ENCODE measurements at regions not wholly inside any gene's neighbourhood (a gene's known extent, or its start where the extent isn't known, plus 50 kb on each side); places are given as distances from the start of the nearest gene placed in this dataset.

GRCh38 chrX:40258909-40259308 lies 161.2 kb upstream of the BCOR start:
- FAIRE-seq (no peak), DNase-seq (ENCODE audit: low read depth) (no peak)
- TF ChIP-seq, protein P1, sequence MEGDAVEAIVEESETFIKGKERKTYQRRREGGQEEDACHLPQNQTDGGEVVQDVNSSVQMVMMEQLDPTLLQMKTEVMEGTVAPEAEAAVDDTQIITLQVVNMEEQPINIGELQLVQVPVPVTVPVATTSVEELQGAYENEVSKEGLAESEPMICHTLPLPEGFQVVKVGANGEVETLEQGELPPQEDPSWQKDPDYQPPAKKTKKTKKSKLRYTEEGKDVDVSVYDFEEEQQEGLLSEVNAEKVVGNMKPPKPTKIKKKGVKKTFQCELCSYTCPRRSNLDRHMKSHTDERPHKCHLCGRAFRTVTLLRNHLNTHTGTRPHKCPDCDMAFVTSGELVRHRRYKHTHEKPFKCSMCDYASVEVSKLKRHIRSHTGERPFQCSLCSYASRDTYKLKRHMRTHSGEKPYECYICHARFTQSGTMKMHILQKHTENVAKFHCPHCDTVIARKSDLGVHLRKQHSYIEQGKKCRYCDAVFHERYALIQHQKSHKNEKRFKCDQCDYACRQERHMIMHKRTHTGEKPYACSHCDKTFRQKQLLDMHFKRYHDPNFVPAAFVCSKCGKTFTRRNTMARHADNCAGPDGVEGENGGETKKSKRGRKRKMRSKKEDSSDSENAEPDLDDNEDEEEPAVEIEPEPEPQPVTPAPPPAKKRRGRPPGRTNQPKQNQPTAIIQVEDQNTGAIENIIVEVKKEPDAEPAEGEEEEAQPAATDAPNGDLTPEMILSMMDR (IDR thresholded peaks at IDR 0.05; ENCODE audit: insufficient read depth, low read length, severe bottlenecking): no peak
- no peak overlapping the region for H3K4me3 ChIP-seq (ENCODE audit: low read depth, low read length)
- no peaks in the 10 kb centered on the region for H3K27me3 ChIP-seq (ENCODE audit: control insufficient read depth, insufficient read depth, low read length)
- no peaks in the 10 kb centered on the region for H3K36me3 ChIP-seq (ENCODE audit: control insufficient read depth, insufficient read depth, low read length)

DNA sequence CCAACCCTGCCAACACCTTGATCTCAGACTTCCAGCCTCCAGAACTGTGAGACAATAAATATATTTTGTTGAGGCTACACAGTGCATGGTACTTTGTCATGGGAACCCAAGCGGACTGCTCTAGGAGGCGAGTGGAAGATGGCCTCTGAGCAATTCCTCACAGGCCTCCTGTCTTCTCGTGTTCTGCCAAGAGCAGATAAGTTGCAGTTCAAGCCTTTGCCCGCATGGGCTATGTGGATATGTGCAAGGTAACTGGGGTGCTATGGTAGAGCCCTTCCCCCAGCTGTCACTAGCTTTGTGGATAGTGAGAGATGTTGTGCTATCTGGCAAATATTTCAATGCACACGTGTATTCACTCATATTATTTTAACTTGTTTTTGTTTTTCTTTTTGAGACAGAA lies 156.0 kb upstream of the BCOR start:
- FAIRE-seq: no peak
- no peaks in the 10 kb centered on the region for H3K36me3 ChIP-seq (ENCODE audit: control insufficient read depth, insufficient read depth, low read length)
- TF ChIP-seq, protein P1 (IDR thresholded peaks at IDR 0.05; ENCODE audit: insufficient read depth, low read length, severe bottlenecking): no peak
- H3K27me3 ChIP-seq (ENCODE audit: control insufficient read depth, insufficient read depth, low read length): no peaks in the 10 kb centered on the region
- DNase-seq (ENCODE audit: low read depth): no peak
- no peak overlapping the region for H3K4me3 ChIP-seq (ENCODE audit: low read depth, low read length)

- no peak for DNase-seq (ENCODE audit: low read depth)
- TF ChIP-seq, protein P1 (IDR thresholded peaks at IDR 0.05; ENCODE audit: insufficient read depth, low read length, severe bottlenecking): no peak
- Histone ChIP-seq H3K36me3 (ENCODE audit: control insufficient read depth, insufficient read depth, low read length) (no peaks in the 10 kb centered on the region), H3K27me3 (ENCODE audit: control insufficient read depth, insufficient read depth, low read length) (no peaks in the 10 kb centered on the region), H3K4me3 (ENCODE audit: low read depth, low read length) (no peak overlapping the region)
- no peak for FAIRE-seq
These were observed 151.8 kb upstream of the BCOR start for GRCh38 chrX:40249582-40249981.

DNA sequence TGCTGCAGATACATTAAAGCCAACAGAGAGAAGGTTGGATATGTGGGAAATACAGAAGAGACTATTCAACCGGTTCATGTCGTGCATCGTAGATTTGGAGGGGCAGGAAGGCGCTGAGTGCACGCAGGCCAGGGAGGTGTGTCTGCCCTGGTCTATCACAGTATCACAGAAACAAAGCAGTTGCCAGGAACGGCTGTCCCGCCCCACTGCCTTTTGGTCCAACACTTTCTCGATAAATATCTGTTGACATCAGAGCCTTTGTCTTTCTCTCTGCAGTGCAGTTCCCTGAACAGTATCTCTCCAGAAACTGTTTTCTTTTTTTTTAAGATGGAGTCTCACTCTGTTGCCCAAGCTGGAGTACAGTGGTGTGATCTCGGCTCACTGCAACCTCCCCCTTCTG lies 151.1 kb upstream of the BCOR start:
- DNase-seq (ENCODE audit: low read depth): no peak
- no peaks in the 10 kb centered on the region for H3K36me3 ChIP-seq (ENCODE audit: control insufficient read depth, insufficient read depth, low read length)
- no peak for FAIRE-seq
- TF ChIP-seq, protein P1 (IDR thresholded peaks at IDR 0.05; ENCODE audit: insufficient read depth, low read length, severe bottlenecking): no peak
- no peaks in the 10 kb centered on the region for H3K27me3 ChIP-seq (ENCODE audit: control insufficient read depth, insufficient read depth, low read length)
- no peak overlapping the region for H3K4me3 ChIP-seq (ENCODE audit: low read depth, low read length)

DNA sequence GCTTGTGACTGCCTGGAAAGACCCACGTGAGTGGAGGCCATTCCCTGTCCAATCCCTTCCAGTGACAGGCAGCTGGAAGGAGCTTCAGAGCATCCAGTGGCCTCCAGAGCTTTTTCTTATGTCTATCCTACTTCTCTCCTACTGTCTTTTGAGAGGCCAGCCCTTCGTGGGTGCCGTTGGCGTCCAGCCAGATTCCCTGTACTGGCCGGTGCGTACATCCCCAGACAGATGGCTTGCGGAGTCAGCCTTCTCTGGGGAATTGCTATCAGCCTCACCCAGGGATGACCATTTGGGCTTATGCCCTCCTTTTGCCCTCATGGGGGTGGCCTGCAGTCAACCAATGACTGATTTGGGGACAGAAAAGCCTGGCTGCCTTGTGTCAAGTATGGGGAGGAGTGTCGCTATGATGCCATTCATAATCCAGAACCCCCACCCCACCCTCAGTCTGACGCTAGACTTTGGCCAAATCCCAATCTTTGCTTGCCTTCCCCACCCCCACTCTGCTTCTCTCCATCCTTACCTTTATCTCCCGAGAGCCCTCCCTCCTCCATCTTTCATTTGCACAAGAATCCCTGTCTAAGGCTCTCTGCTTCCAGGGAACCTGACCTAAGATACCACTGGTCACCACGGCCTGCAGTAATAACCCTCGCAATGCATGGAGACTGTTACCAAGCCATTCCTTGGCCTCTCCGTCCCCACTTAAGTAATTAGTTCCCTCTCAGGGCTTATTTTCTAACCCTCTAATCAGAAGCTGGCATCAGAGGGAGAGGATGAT lies 150.3 kb upstream of the BCOR start:
- Histone ChIP-seq H3K4me3 (ENCODE audit: low read depth, low read length) (no peak overlapping the region), H3K27me3 (ENCODE audit: control insufficient read depth, insufficient read depth, low read length) (no peaks in the 10 kb centered on the region), H3K36me3 (ENCODE audit: control insufficient read depth, insufficient read depth, low read length) (no peaks in the 10 kb centered on the region)
- DNase-seq (ENCODE audit: low read depth): no peak
- no peak for FAIRE-seq
- TF ChIP-seq, protein P1 (IDR thresholded peaks at IDR 0.05; ENCODE audit: insufficient read depth, low read length, severe bottlenecking): no peak

DNA sequence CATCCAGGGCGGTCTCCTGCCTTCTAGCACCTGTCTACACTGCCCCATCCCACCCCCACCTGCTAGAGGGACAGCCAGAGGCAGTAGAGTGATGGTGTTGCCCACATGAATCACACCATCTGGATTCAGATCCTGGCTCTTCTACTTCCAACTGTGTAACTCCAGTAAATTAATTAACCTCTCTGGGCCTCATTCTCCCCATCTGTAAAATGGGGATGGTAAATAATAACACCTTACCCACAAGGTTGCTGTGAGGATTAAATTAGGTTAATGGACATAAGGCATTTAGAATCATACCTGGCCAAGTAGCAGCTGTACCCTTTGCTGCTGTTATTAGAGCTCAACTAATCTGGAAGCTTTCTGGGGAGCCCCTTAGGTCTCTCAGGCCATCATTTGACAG lies 149.6 kb upstream of the BCOR start:
- H3K4me3 ChIP-seq (ENCODE audit: low read depth, low read length): no peak overlapping the region
- DNase-seq (ENCODE audit: low read depth): no peak
- H3K27me3 ChIP-seq (ENCODE audit: control insufficient read depth, insufficient read depth, low read length): no peaks in the 10 kb centered on the region
- H3K36me3 ChIP-seq (ENCODE audit: control insufficient read depth, insufficient read depth, low read length): no peaks in the 10 kb centered on the region
- TF ChIP-seq, protein P1 (IDR thresholded peaks at IDR 0.05; ENCODE audit: insufficient read depth, low read length, severe bottlenecking): no peak
- FAIRE-seq: no peak

Data from bronchial epithelial cell (primary cell).